ENCODE measurements at regions not wholly inside any gene's neighbourhood (a gene's known extent, or its start where the extent isn't known, plus 50 kb on each side); places are given as distances from the start of the nearest gene placed in this dataset.

GRCh38 chr3:106848099-106848498 lies 529.1 kb upstream of the CCDC54 start (continued):
- TF ChIP-seq JUNB (IDR thresholded peaks at IDR 0.05; ENCODE audit: unreplicated experiment) (no peak), STAT1 (IDR thresholded peaks at IDR 0.05; ENCODE audit: unreplicated experiment) (no peak), EZH2phosphoT487 (IDR thresholded peaks at IDR 0.05; ENCODE audit: unreplicated experiment) (no peak)

- H3K4me2 ChIP-seq = no peak overlapping the region
- ATAC-seq (no peak), DNase-seq (ENCODE audit: low spot score) (no peak)
- no peak overlapping the region for H3K4me3 ChIP-seq
- H3K9me3 Mint-ChIP-seq = peaks cover 17% of the 10 kb centered on the region
- peaks cover 29% of the 10 kb centered on the region for H3K36me3 Mint-ChIP-seq (ENCODE audit: low read depth)
- H3K4me1 ChIP-seq (ENCODE audit: insufficient read depth) = no peaks in the 10 kb centered on the region
- 0 out of 2 replicates have a peak, but pooled peaks cover 2% of the 10 kb centered on the region for H3K36me3 ChIP-seq (ENCODE audit: insufficient read depth)
- H3K4me3 Mint-ChIP-seq = no peak overlapping the region
- TF ChIP-seq STAT1 (IDR thresholded peaks at IDR 0.05; ENCODE audit: unreplicated experiment) = no peak
- TF ChIP-seq ZNF331 (CRISPR knock-in tag; IDR thresholded peaks at IDR 0.05; ENCODE audit: low read depth) = no peak
- TF ChIP-seq JUNB (IDR thresholded peaks at IDR 0.05; ENCODE audit: unreplicated experiment) = no peak
- TF ChIP-seq NANOG (IDR thresholded peaks at IDR 0.05; ENCODE audit: borderline replicate concordance) = no peak
- no peak for TF ChIP-seq CREB1 (CRISPR knock-in tag; IDR thresholded peaks at IDR 0.05; ENCODE audit: low read depth)
- TF ChIP-seq REST (IDR thresholded peaks at IDR 0.05; ENCODE audit: unreplicated experiment) = no peak
- no peak for TF ChIP-seq POLR2AphosphoS5 (IDR thresholded peaks at IDR 0.05; ENCODE audit: low read depth)
- TF ChIP-seq ZNF462 (CRISPR knock-in tag; IDR thresholded peaks at IDR 0.05) = no peak
- no peak for TF ChIP-seq EZH2 (IDR thresholded peaks at IDR 0.05; ENCODE audit: low read depth, unreplicated experiment)
- TF ChIP-seq, protein P1, sequence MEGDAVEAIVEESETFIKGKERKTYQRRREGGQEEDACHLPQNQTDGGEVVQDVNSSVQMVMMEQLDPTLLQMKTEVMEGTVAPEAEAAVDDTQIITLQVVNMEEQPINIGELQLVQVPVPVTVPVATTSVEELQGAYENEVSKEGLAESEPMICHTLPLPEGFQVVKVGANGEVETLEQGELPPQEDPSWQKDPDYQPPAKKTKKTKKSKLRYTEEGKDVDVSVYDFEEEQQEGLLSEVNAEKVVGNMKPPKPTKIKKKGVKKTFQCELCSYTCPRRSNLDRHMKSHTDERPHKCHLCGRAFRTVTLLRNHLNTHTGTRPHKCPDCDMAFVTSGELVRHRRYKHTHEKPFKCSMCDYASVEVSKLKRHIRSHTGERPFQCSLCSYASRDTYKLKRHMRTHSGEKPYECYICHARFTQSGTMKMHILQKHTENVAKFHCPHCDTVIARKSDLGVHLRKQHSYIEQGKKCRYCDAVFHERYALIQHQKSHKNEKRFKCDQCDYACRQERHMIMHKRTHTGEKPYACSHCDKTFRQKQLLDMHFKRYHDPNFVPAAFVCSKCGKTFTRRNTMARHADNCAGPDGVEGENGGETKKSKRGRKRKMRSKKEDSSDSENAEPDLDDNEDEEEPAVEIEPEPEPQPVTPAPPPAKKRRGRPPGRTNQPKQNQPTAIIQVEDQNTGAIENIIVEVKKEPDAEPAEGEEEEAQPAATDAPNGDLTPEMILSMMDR (conservative IDR thresholded peaks at IDR 0.05; ENCODE audit: low read depth in 2 of 2) = no peak
- TF ChIP-seq, protein P2, sequence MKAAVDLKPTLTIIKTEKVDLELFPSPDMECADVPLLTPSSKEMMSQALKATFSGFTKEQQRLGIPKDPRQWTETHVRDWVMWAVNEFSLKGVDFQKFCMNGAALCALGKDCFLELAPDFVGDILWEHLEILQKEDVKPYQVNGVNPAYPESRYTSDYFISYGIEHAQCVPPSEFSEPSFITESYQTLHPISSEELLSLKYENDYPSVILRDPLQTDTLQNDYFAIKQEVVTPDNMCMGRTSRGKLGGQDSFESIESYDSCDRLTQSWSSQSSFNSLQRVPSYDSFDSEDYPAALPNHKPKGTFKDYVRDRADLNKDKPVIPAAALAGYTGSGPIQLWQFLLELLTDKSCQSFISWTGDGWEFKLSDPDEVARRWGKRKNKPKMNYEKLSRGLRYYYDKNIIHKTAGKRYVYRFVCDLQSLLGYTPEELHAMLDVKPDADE (IDR thresholded peaks at IDR 0.05) = no peak
- TF ChIP-seq ZNF114 (CRISPR knock-in tag; IDR thresholded peaks at IDR 0.05) = no peak
- no peak for TF ChIP-seq EZH2phosphoT487 (IDR thresholded peaks at IDR 0.05; ENCODE audit: unreplicated experiment)
- H3K79me2 ChIP-seq (replicated peaks; ENCODE audit: insufficient read depth) = no peaks in the 10 kb centered on the region
- H3K27me3 ChIP-seq (ENCODE audit: insufficient read depth) = no peaks in the 10 kb centered on the region
- H3F3A ChIP-seq (replicated peaks; ENCODE audit: low read depth) = no peaks in the 10 kb centered on the region
- H3K27ac ChIP-seq (ENCODE audit: low read depth) = no peak overlapping the region
- no peaks in the 10 kb centered on the region for H4K20me1 ChIP-seq (replicated peaks; ENCODE audit: insufficient read depth)
- no peaks in the 10 kb centered on the region for H3K9me2 ChIP-seq (ENCODE audit: insufficient read depth)
- H3K4me1 Mint-ChIP-seq = peaks cover 3% of the 10 kb centered on the region; the same call in 1 of the 3 replicates
- no peak overlapping the region for H2AFZ ChIP-seq
- no peak overlapping the region for H3K27ac Mint-ChIP-seq
- peaks cover 3% of the 10 kb centered on the region for H3K27me3 Mint-ChIP-seq (ENCODE audit: insufficient read depth, low read depth, poor library complexity)
These were observed 526.8 kb upstream of the CCDC54 start for GRCh38 chr3:106850437-106850836.

All from GM23338 (cell line).